ENCODE measurements at regions not wholly inside any gene's neighbourhood (a gene's known extent, or its start where the extent isn't known, plus 50 kb on each side); places are given as distances from the start of the nearest gene placed in this dataset.

DNA sequence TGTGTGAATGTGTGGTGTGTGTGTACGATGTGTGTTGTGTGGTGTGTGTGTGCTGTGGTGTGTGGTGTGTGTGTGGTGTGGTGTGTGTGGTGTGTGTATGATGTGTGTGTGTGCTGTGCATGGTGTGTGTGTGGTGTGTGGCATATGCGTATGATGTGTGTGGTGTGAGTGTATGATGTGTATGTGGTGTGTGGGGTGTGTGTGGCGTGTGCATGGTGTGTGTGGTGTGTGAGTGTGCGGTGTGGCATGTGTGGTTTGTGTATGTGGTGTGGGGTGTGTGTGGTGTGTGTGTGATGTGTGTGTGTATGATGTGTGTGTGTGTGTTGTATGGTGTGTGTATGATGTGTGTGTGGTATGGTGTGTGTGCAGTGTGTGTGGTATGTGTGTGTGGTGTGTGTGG, 50.5 kb upstream of the MPHOSPH6 start:
- no peak overlapping the region for H3K27ac Mint-ChIP-seq
- peaks cover 9% of the 10 kb centered on the region; the same call in 1 of the 2 replicates for H3K9me3 Mint-ChIP-seq
- H3K36me3 Mint-ChIP-seq = no peaks in the 10 kb centered on the region
- ChIA-PET CTCF (no interaction called here), POLR2A (no interaction called here)
- DNase-seq (ENCODE audit: low spot score) = no peak
- H3K4me3 Mint-ChIP-seq = no peak overlapping the region
- no peaks in the 10 kb centered on the region for H3K27me3 Mint-ChIP-seq (ENCODE audit: low read depth)
- TF ChIP-seq, protein P1, sequence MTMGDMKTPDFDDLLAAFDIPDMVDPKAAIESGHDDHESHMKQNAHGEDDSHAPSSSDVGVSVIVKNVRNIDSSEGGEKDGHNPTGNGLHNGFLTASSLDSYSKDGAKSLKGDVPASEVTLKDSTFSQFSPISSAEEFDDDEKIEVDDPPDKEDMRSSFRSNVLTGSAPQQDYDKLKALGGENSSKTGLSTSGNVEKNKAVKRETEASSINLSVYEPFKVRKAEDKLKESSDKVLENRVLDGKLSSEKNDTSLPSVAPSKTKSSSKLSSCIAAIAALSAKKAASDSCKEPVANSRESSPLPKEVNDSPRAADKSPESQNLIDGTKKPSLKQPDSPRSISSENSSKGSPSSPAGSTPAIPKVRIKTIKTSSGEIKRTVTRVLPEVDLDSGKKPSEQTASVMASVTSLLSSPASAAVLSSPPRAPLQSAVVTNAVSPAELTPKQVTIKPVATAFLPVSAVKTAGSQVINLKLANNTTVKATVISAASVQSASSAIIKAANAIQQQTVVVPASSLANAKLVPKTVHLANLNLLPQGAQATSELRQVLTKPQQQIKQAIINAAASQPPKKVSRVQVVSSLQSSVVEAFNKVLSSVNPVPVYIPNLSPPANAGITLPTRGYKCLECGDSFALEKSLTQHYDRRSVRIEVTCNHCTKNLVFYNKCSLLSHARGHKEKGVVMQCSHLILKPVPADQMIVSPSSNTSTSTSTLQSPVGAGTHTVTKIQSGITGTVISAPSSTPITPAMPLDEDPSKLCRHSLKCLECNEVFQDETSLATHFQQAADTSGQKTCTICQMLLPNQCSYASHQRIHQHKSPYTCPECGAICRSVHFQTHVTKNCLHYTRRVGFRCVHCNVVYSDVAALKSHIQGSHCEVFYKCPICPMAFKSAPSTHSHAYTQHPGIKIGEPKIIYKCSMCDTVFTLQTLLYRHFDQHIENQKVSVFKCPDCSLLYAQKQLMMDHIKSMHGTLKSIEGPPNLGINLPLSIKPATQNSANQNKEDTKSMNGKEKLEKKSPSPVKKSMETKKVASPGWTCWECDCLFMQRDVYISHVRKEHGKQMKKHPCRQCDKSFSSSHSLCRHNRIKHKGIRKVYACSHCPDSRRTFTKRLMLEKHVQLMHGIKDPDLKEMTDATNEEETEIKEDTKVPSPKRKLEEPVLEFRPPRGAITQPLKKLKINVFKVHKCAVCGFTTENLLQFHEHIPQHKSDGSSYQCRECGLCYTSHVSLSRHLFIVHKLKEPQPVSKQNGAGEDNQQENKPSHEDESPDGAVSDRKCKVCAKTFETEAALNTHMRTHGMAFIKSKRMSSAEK (CRISPR knock-in tag; IDR thresholded peaks at IDR 0.05; ENCODE audit: borderline replicate concordance) = no peak
- TF ChIP-seq, protein P2, sequence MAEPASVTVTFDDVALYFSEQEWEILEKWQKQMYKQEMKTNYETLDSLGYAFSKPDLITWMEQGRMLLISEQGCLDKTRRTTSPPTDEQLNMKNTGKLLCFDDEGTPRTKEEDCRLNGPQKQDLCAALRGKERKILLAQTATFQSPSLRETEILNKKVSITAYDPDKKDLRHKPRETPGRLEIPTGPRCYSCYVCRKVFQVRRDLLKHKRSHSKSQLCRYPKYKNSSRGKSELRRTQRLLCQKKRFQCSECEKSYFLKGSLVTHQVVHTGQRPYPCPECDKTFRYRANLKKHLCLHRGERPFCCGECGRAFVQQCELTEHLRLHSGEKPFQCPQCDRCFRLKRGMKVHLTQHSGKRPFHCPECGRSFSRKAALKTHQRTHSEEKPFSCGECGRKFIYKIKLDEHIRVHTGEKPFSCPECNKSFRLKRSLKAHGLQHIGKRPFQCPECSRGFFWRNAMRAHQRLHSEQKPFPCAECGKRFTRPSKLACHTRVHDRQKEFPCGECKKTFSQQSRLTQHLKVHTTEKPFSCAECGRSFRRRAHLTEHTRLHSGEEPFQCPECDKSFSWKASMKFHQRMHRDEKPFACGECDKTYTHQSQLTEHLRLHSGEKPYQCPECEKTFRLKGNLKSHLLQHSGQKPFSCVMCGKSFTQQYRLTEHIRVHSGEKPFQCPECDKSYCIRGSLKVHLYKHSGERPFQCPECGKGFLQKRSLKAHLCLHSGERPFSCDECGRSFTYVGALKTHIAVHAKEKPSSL (CRISPR knock-in tag; conservative IDR thresholded peaks at IDR 0.05) = no peak
- TF ChIP-seq GABPB1 (CRISPR knock-in tag; IDR thresholded peaks at IDR 0.05) (no peak), ZNF416 (CRISPR knock-in tag; IDR thresholded peaks at IDR 0.05) (no peak), MXD4 (CRISPR knock-in tag; IDR thresholded peaks at IDR 0.05; ENCODE audit: borderline replicate concordance) (no peak), ZBTB21 (CRISPR knock-in tag; IDR thresholded peaks at IDR 0.05; ENCODE audit: borderline replicate concordance) (no peak), ZNF423 (CRISPR knock-in tag; IDR thresholded peaks at IDR 0.05) (no peak), SMAD3 (CRISPR knock-in tag; IDR thresholded peaks at IDR 0.05; ENCODE audit: borderline replicate concordance) (no peak), SOX15 (CRISPR knock-in tag; IDR thresholded peaks at IDR 0.05) (no peak), NFATC4 (CRISPR knock-in tag; IDR thresholded peaks at IDR 0.05) (no peak), ESRRA (CRISPR knock-in tag; IDR thresholded peaks at IDR 0.05; ENCODE audit: borderline replicate concordance) (no peak), CREB1 (CRISPR knock-in tag; IDR thresholded peaks at IDR 0.05) (no peak), ATF1 (CRISPR knock-in tag; IDR thresholded peaks at IDR 0.05) (no peak), ELF4 (CRISPR knock-in tag; IDR thresholded peaks at IDR 0.05; ENCODE audit: low read depth) (no peak)
- TF ChIP-seq, protein P3, sequence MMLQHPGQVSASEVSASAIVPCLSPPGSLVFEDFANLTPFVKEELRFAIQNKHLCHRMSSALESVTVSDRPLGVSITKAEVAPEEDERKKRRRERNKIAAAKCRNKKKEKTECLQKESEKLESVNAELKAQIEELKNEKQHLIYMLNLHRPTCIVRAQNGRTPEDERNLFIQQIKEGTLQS (CRISPR knock-in tag; conservative IDR thresholded peaks at IDR 0.05) = no peak
- TF ChIP-seq, protein P4, sequence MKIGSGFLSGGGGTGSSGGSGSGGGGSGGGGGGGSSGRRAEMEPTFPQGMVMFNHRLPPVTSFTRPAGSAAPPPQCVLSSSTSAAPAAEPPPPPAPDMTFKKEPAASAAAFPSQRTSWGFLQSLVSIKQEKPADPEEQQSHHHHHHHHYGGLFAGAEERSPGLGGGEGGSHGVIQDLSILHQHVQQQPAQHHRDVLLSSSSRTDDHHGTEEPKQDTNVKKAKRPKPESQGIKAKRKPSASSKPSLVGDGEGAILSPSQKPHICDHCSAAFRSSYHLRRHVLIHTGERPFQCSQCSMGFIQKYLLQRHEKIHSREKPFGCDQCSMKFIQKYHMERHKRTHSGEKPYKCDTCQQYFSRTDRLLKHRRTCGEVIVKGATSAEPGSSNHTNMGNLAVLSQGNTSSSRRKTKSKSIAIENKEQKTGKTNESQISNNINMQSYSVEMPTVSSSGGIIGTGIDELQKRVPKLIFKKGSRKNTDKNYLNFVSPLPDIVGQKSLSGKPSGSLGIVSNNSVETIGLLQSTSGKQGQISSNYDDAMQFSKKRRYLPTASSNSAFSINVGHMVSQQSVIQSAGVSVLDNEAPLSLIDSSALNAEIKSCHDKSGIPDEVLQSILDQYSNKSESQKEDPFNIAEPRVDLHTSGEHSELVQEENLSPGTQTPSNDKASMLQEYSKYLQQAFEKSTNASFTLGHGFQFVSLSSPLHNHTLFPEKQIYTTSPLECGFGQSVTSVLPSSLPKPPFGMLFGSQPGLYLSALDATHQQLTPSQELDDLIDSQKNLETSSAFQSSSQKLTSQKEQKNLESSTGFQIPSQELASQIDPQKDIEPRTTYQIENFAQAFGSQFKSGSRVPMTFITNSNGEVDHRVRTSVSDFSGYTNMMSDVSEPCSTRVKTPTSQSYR (CRISPR knock-in tag; IDR thresholded peaks at IDR 0.05) = no peak
- TF ChIP-seq, protein P5, sequence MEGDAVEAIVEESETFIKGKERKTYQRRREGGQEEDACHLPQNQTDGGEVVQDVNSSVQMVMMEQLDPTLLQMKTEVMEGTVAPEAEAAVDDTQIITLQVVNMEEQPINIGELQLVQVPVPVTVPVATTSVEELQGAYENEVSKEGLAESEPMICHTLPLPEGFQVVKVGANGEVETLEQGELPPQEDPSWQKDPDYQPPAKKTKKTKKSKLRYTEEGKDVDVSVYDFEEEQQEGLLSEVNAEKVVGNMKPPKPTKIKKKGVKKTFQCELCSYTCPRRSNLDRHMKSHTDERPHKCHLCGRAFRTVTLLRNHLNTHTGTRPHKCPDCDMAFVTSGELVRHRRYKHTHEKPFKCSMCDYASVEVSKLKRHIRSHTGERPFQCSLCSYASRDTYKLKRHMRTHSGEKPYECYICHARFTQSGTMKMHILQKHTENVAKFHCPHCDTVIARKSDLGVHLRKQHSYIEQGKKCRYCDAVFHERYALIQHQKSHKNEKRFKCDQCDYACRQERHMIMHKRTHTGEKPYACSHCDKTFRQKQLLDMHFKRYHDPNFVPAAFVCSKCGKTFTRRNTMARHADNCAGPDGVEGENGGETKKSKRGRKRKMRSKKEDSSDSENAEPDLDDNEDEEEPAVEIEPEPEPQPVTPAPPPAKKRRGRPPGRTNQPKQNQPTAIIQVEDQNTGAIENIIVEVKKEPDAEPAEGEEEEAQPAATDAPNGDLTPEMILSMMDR (IDR thresholded peaks at IDR 0.05) = no peak
- ATAC-seq = no peak
- H3K4me1 Mint-ChIP-seq = no peaks in the 10 kb centered on the region
